CD4-positive, alpha-beta T cell (primary cell): ENCODE measurements at regions not wholly inside any gene's neighbourhood (a gene's known extent, or its start where the extent isn't known, plus 50 kb on each side); places are given as distances from the start of the nearest gene placed in this dataset.

ENCODE experiments used
- ATAC-seq: fragments of 200-7000 bp; cut with Tn5 transposase; one replicate; pipeline ENCODE4 v1.10.0; 2022; ENCODE audit warnings: mild to moderate bottlenecking; ENCODE audit not compliant: poor library complexity
- CTCF ChIA-PET: fragments of 350-600 bp; sonication (Branson Sonifier 250); formaldehyde crosslinking; loops from one replicate; lab custom pipeline; 2021; ENCODE audit warnings: antibody characterized with exemption, inconsistent platforms; lab: Charles Lee
- POLR2A ChIA-PET: fragments of 350-600 bp; sonication (Branson Sonifier 250); formaldehyde crosslinking; loops from one replicate; lab custom pipeline; 2021; ENCODE audit warnings: antibody characterized with exemption, inconsistent platforms; lab: Charles Lee
- DNase-seq, 14 experiments: peaks; one replicate each; pipeline ENCODE4 v3.0.0-alpha.2; 2013 to 2020; ENCODE audit warnings: mixed read lengths in 2 of 14
- H3K27ac ChIP-seq, 2 donors: one replicate each; pipeline versions ENCODE4 v1.5.1 to v1.7.0; 2013; ENCODE audit warnings: low read length in 2 of 2, low read depth in 1 of 2, mild to moderate bottlenecking in 1 of 2
- H3K27me3 ChIP-seq, 2 experiments: 1 replicate in 1 of 2; 2 replicates in 1 of 2; pipeline versions ENCODE4 v1.6.1 to v1.7.0; 2013; ENCODE audit warnings: low read length in 2 of 2, control low read depth in 1 of 2, mild to moderate bottlenecking in 1 of 2, moderate library complexity in 1 of 2; ENCODE audit not compliant: insufficient read depth in 2 of 2, control insufficient read depth in 1 of 2
- H3K36me3 ChIP-seq: one replicate; pipeline ENCODE4 v1.6.1; 2013; ENCODE audit warnings: low read length, control low read depth; ENCODE audit not compliant: insufficient read depth
- H3K4me1 ChIP-seq: one replicate; pipeline ENCODE4 v1.6.1; 2013; ENCODE audit warnings: low read length, control low read depth; ENCODE audit not compliant: insufficient read depth
- H3K4me3 ChIP-seq: one replicate; pipeline ENCODE4 v1.5.1; 2013; ENCODE audit warnings: mild to moderate bottlenecking, low read length, moderate library complexity
- H3K9me3 ChIP-seq, 2 experiments: 1 replicate in 1 of 2; 2 replicates in 1 of 2; pipeline versions ENCODE4 v1.6.1 to v1.7.0; 2013; ENCODE audit warnings: low read length in 2 of 2, mild to moderate bottlenecking in 2 of 2, control low read depth in 1 of 2, moderate library complexity in 1 of 2; ENCODE audit not compliant: control insufficient read depth in 1 of 2, insufficient read depth in 1 of 2
- H3K27ac Mint-ChIP-seq: one replicate; pipeline ENCODE4 v1.8.0; 2020; ENCODE audit warnings: mixed read lengths
- H3K27me3 Mint-ChIP-seq: one replicate; pipeline ENCODE4 v1.8.0; 2021; ENCODE audit warnings: mixed read lengths
- H3K36me3 Mint-ChIP-seq: one replicate; pipeline ENCODE4 v1.8.0; 2021; ENCODE audit warnings: low read depth, mixed read lengths
- H3K4me1 Mint-ChIP-seq: one replicate; pipeline ENCODE4 v1.8.0; 2021; ENCODE audit warnings: low read depth, mixed read lengths
- H3K4me3 Mint-ChIP-seq: one replicate; pipeline ENCODE4 v1.8.0; 2020; ENCODE audit warnings: mild to moderate bottlenecking, mixed read lengths
- H3K9me3 Mint-ChIP-seq: one replicate; pipeline ENCODE4 v1.8.0; 2020; ENCODE audit warnings: mixed read lengths
- intact Hi-C, 2 experiments: fragments of 100-400 bp; cut with DNase I in 1 of 2; cut with micrococcal nuclease in 1 of 2; formaldehyde crosslinking; loops; one replicate each; pipeline versions ENCODE4 v1.15.1 to v1.9.0; 2023 to 2025; cut with DNase I, micrococcal nuclease
- TF ChIP-seq, protein P1 (sequence below): fragments of 200-600 bp; IDR thresholded peaks from one replicate; pipeline ENCODE4 v1.8.0; 2022; ENCODE audit warnings: antibody characterized with exemption, mild to moderate bottlenecking

- intact Hi-C loops, result no loop called here
- CTCF ChIA-PET, result interaction anchor here (1.0 kb wide), 1 partner anchor 135 kb away, joined by 4 read pairs; no protein-coding TSS in a partner anchor
- Histone ChIP-seq H3K4me1 (no peaks in the 10 kb centered on the region), H3K27me3 (peaks cover 2 to 6% of the 10 kb centered on the region in 2 experiments), H3K36me3 (no peaks in the 10 kb centered on the region), H3K4me3 (no peak overlapping the region), H3K9me3 (peaks cover 0 to 3% of the 10 kb centered on the region in 2 experiments), H3K27ac (no peak overlapping the region)
- H3K27me3 Mint-ChIP-seq, result peaks cover 87% of the 10 kb centered on the region
- no peaks in the 10 kb centered on the region for H3K4me1 Mint-ChIP-seq
- DNase-seq, result no peak
- H3K4me3 Mint-ChIP-seq, result no peak overlapping the region
- no peaks in the 10 kb centered on the region for H3K9me3 Mint-ChIP-seq
- no peaks in the 10 kb centered on the region for H3K36me3 Mint-ChIP-seq
- POLR2A ChIA-PET, result no interaction called here
- TF ChIP-seq, protein P1, sequence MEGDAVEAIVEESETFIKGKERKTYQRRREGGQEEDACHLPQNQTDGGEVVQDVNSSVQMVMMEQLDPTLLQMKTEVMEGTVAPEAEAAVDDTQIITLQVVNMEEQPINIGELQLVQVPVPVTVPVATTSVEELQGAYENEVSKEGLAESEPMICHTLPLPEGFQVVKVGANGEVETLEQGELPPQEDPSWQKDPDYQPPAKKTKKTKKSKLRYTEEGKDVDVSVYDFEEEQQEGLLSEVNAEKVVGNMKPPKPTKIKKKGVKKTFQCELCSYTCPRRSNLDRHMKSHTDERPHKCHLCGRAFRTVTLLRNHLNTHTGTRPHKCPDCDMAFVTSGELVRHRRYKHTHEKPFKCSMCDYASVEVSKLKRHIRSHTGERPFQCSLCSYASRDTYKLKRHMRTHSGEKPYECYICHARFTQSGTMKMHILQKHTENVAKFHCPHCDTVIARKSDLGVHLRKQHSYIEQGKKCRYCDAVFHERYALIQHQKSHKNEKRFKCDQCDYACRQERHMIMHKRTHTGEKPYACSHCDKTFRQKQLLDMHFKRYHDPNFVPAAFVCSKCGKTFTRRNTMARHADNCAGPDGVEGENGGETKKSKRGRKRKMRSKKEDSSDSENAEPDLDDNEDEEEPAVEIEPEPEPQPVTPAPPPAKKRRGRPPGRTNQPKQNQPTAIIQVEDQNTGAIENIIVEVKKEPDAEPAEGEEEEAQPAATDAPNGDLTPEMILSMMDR, result no peak
- no peak overlapping the region for H3K27ac Mint-ChIP-seq
- ATAC-seq, result no peak
Measured at GRCh38 chr7:149664666-149665065, 108.7 kb downstream of the ZNF467 start.

DNA sequence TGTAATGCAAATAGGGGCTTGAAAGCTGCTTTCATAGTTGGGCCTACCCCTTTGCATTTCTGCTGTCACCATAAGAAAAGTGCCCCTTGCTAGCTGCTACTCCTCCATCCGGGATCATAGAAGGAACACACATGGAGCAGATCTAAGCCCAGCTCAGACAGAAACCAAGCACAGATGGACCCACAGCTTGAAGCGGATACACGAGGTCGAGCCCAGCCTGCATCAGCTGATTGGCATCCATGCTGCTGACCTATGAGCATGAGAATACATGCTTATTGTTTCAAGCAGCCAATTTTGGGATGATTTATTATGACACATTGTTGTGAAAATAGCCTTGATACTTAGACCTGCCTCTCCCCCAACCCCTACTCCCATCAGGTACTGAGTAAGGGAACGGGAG lies 109.2 kb downstream of the ZNF467 start:
- Mint-ChIP-seq H3K9me3 (no peaks in the 10 kb centered on the region), H3K4me1 (no peaks in the 10 kb centered on the region)
- TF ChIP-seq, protein P1, result no peak

GRCh38 chr7:149662591-149663095 lies 110.7 kb downstream of the ZNF467 start:
- H3K27ac Mint-ChIP-seq, result no peak overlapping the region
- ATAC-seq (peak; percentile 80), DNase-seq (peak; percentile 33 to 74 (median 55))
- H3K36me3 ChIP-seq, result no peaks in the 10 kb centered on the region
- POLR2A ChIA-PET, result interaction anchor here (1.1 kb wide), 1 partner anchor 79 kb away, joined by 3 read pairs; no protein-coding TSS in a partner anchor
- H3K27ac ChIP-seq, result no peak overlapping the region
- no peaks in the 10 kb centered on the region for H3K36me3 Mint-ChIP-seq
- H3K4me3 Mint-ChIP-seq, result no peak overlapping the region
- H3K27me3 ChIP-seq, result peaks cover 0 to 6% of the 10 kb centered on the region in 2 experiments
- peaks cover 0 to 3% of the 10 kb centered on the region in 2 experiments for H3K9me3 ChIP-seq
- intact Hi-C loops, result loop anchor here (2.0 kb wide), 2 partner anchors 80 to 136 kb away; no protein-coding TSS in a partner anchor
- CTCF ChIA-PET, result interaction anchor here (0.9 to 2.2 kb wide), 4 partner anchors 9 to 137 kb away, joined by 3 to 19 read pairs (median 6); no protein-coding TSS in a partner anchor
- TF ChIP-seq, protein P1, result peak; percentile 38
- H3K4me1 Mint-ChIP-seq, result no peaks in the 10 kb centered on the region
- no peak overlapping the region for H3K4me3 ChIP-seq
- no peaks in the 10 kb centered on the region for H3K4me1 ChIP-seq
- H3K9me3 Mint-ChIP-seq, result no peaks in the 10 kb centered on the region
- peaks cover 75% of the 10 kb centered on the region for H3K27me3 Mint-ChIP-seq

More for the DNA sequence above, 109.2 kb downstream of the ZNF467 start:
- Histone ChIP-seq H3K27ac (no peak overlapping the region), H3K36me3 (no peaks in the 10 kb centered on the region), H3K4me3 (no peak overlapping the region), H3K27me3 (peaks cover 2 to 6% of the 10 kb centered on the region in 2 experiments), H3K9me3 (peaks cover 0 to 3% of the 10 kb centered on the region in 2 experiments), H3K4me1 (no peaks in the 10 kb centered on the region)
- Mint-ChIP-seq H3K27ac (no peak overlapping the region), H3K36me3 (no peaks in the 10 kb centered on the region), H3K27me3 (peaks cover 88% of the 10 kb centered on the region), H3K4me3 (no peak overlapping the region)
- ATAC-seq (no peak), DNase-seq (no peak)
- ChIA-PET POLR2A (no interaction called here), CTCF (interaction anchor here (1.0 kb wide), 1 partner anchor 136 kb away, joined by 4 read pairs; no protein-coding TSS in a partner anchor)
- intact Hi-C loops, result no loop called here
